GM12891 (cell line): ENCODE measurements at regions not wholly inside any gene's neighbourhood (a gene's known extent, or its start where the extent isn't known, plus 50 kb on each side); places are given as distances from the start of the nearest gene placed in this dataset.

ENCODE experiments used
- POLR2A ChIP-seq: IDR thresholded peaks from 2 replicates; pipeline ENCODE4 v1.6.1; 2011; ENCODE audit warnings: low read depth, low read length, control low read depth
- POLR2AphosphoS5 ChIP-seq: IDR thresholded peaks from 2 replicates; pipeline ENCODE4 v1.6.1; 2011; ENCODE audit warnings: low read depth, low read length, control low read depth
- POU2F2 ChIP-seq: IDR thresholded peaks from 2 replicates; pipeline ENCODE4 v1.6.1; 2011; ENCODE audit warnings: low read depth, mild to moderate bottlenecking, control low read depth, low read length, moderate library complexity

- TF ChIP-seq POLR2A (no peak), POU2F2 (no peak), POLR2AphosphoS5 (no peak)
These were observed 266.8 kb upstream of the TET2 start for GRCh38 chr4:104879854-104880253.
